HEK293 (cell line): ENCODE measurements at regions not wholly inside any gene's neighbourhood (a gene's known extent, or its start where the extent isn't known, plus 50 kb on each side); places are given as distances from the start of the nearest gene placed in this dataset.

Experiments
- YY1 ChIP-seq: fragments of 450-650 bp; formaldehyde crosslinking; IDR thresholded peaks from 2 replicates; pipeline ENCODE4 v1.5.1; 2018; ENCODE audit warnings: missing biosample characterization, missing genetic modification characterization
- ZNF654 ChIP-seq: fragments of 450-650 bp; formaldehyde crosslinking; IDR thresholded peaks from 2 replicates; pipeline ENCODE4 v1.5.1; 2016; ENCODE audit warnings: low read depth, missing biosample characterization, missing genetic modification characterization
- TF ChIP-seq, protein P1 (sequence below): fragments of 450-650 bp; formaldehyde crosslinking; IDR thresholded peaks from 2 replicates; pipeline ENCODE4 v1.5.1; 2016; ENCODE audit warnings: missing biosample characterization, missing genetic modification characterization

DNA sequence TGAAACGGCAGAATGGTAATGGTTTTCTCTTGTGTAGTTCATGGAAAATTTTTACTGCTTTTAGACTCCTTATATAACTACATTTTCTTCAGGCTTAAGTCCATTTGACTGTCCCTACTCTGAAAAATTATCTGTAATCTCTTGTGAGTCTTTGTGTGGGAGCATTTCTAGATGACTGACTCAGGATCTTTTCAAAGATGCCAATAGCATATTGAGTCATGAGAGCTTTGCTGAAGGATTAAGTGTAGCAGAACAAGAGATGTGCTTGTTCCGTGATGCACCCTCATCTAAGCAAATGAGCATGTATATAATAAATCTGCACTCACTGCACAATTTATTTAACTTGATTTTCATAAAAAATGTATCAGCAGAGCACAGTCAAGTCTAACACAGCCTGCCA, 298.7 kb upstream of the CDH6 start:
- TF ChIP-seq, protein P1, sequence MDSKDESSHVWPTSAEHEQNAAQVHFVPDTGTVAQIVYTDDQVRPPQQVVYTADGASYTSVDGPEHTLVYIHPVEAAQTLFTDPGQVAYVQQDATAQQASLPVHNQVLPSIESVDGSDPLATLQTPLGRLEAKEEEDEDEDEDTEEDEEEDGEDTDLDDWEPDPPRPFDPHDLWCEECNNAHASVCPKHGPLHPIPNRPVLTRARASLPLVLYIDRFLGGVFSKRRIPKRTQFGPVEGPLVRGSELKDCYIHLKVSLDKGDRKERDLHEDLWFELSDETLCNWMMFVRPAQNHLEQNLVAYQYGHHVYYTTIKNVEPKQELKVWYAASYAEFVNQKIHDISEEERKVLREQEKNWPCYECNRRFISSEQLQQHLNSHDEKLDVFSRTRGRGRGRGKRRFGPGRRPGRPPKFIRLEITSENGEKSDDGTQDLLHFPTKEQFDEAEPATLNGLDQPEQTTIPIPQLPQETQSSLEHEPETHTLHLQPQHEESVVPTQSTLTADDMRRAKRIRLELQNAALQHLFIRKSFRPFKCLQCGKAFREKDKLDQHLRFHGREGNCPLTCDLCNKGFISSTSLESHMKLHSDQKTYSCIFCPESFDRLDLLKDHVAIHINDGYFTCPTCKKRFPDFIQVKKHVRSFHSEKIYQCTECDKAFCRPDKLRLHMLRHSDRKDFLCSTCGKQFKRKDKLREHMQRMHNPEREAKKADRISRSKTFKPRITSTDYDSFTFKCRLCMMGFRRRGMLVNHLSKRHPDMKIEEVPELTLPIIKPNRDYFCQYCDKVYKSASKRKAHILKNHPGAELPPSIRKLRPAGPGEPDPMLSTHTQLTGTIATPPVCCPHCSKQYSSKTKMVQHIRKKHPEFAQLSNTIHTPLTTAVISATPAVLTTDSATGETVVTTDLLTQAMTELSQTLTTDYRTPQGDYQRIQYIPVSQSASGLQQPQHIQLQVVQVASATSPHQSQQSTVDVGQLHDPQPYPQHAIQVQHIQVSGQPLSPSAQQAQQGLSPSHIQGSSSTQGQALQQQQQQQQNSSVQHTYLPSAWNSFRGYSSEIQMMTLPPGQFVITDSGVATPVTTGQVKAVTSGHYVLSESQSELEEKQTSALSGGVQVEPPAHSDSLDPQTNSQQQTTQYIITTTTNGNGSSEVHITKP (tag by site-specific recombination): no peak
- TF ChIP-seq YY1 (no peak), ZNF654 (tag by site-specific recombination) (no peak)
